ENCODE measurements at regions not wholly inside any gene's neighbourhood (a gene's known extent, or its start where the extent isn't known, plus 50 kb on each side); places are given as distances from the start of the nearest gene placed in this dataset.

DNA sequence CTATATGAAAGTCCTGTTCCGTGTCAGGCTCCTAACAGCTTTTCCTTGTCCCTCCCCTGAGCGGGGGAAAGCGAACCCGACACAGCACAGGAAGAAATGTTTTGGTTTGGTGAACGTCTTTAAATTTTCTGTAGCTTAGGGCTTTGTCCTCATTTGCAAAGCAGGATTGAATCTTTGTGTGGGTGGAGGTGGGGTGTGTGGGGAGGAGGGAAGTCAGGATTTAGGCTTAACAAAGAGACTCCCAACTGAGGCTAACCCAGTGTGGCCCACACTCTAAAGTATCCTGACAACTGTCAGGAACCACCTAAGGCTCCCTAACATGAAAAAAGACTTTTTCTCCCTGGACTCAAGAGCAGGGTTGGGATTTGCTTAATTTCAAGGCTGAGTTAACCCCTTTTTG, 376.2 kb upstream of the C1orf174 start:
- peaks cover 20% of the 10 kb centered on the region for H3K9me3 Mint-ChIP-seq (ENCODE audit: unreplicated experiment)
- ChIA-PET CTCF (no interaction called here), POLR2A (interaction anchor here (0.6 kb wide), 1 partner anchor 355 kb away, joined by 3 read pairs; no protein-coding TSS in a partner anchor)
- no peaks in the 10 kb centered on the region for H3K4me1 Mint-ChIP-seq (ENCODE audit: insufficient read depth, unreplicated experiment)
- DNase-seq (ENCODE audit: unreplicated experiment): no peak
- TF ChIP-seq, protein P1, sequence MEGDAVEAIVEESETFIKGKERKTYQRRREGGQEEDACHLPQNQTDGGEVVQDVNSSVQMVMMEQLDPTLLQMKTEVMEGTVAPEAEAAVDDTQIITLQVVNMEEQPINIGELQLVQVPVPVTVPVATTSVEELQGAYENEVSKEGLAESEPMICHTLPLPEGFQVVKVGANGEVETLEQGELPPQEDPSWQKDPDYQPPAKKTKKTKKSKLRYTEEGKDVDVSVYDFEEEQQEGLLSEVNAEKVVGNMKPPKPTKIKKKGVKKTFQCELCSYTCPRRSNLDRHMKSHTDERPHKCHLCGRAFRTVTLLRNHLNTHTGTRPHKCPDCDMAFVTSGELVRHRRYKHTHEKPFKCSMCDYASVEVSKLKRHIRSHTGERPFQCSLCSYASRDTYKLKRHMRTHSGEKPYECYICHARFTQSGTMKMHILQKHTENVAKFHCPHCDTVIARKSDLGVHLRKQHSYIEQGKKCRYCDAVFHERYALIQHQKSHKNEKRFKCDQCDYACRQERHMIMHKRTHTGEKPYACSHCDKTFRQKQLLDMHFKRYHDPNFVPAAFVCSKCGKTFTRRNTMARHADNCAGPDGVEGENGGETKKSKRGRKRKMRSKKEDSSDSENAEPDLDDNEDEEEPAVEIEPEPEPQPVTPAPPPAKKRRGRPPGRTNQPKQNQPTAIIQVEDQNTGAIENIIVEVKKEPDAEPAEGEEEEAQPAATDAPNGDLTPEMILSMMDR (IDR thresholded peaks at IDR 0.05; ENCODE audit: unreplicated experiment): no peak
- H3K27me3 Mint-ChIP-seq (ENCODE audit: insufficient read depth, unreplicated experiment): no peaks in the 10 kb centered on the region
- H3K27ac Mint-ChIP-seq (ENCODE audit: low read depth, unreplicated experiment): no peak overlapping the region
- no TSS peak for BruUV-seq (replicated peaks)
- intact Hi-C loops (cut with micrococcal nuclease): no loop called here
- no peaks in the 10 kb centered on the region for H3K36me3 Mint-ChIP-seq (ENCODE audit: insufficient read depth, unreplicated experiment)
- no peak overlapping the region for H3K4me3 Mint-ChIP-seq (ENCODE audit: unreplicated experiment)

- no peak overlapping the region for H3K4me3 Mint-ChIP-seq (ENCODE audit: unreplicated experiment)
- intact Hi-C loops (cut with micrococcal nuclease): no loop called here
- no peaks in the 10 kb centered on the region for H3K36me3 Mint-ChIP-seq (ENCODE audit: insufficient read depth, unreplicated experiment)
- no peak overlapping the region for H3K27ac Mint-ChIP-seq (ENCODE audit: low read depth, unreplicated experiment)
- ChIA-PET POLR2A (no interaction called here), CTCF (no interaction called here)
- DNase-seq (ENCODE audit: unreplicated experiment): no peak
- H3K27me3 Mint-ChIP-seq (ENCODE audit: insufficient read depth, unreplicated experiment): no peaks in the 10 kb centered on the region
- no TSS peak for BruUV-seq (replicated peaks)
- H3K9me3 Mint-ChIP-seq (ENCODE audit: unreplicated experiment): peaks cover 10% of the 10 kb centered on the region
- no peaks in the 10 kb centered on the region for H3K4me1 Mint-ChIP-seq (ENCODE audit: insufficient read depth, unreplicated experiment)
- TF ChIP-seq, protein P1 (IDR thresholded peaks at IDR 0.05; ENCODE audit: unreplicated experiment): no peak
Observed at GRCh38 chr1:4277598-4277997, 376.8 kb upstream of the AJAP1 start.

DNA sequence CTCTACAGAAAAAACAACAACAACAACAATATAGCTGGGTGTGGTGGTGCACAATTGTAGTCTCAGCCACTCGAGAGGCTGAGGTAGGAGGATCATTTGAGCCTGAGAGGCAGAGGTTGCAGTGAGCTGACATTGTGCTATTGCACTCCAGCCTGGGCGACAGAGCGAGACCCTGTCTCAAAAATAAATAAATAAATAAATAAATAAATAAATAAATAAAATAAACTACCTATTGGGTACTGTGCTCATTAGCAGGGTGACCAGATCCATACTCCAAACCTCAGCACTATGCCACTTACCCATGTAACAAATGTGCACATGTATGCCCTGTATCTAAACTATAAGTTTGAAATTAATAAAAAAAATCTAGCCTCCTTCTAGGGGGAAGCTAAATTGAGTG, 369.4 kb upstream of the AJAP1 start:
- H3K27me3 Mint-ChIP-seq (ENCODE audit: insufficient read depth, unreplicated experiment): no peaks in the 10 kb centered on the region

GRCh38 chr1:4292861-4293260, 361.5 kb upstream of the AJAP1 start:
- peaks cover 41% of the 10 kb centered on the region for H3K9me3 Mint-ChIP-seq (ENCODE audit: unreplicated experiment)
- H3K4me1 Mint-ChIP-seq (ENCODE audit: insufficient read depth, unreplicated experiment): no peaks in the 10 kb centered on the region
- peaks cover 5% of the 10 kb centered on the region for H3K36me3 Mint-ChIP-seq (ENCODE audit: insufficient read depth, unreplicated experiment)
- ChIA-PET CTCF (interaction anchor here (0.6 kb wide), 1 partner anchor 78 kb away, joined by 3 read pairs; no protein-coding TSS in a partner anchor), POLR2A (no interaction called here)
- no TSS peak for BruUV-seq (replicated peaks)
- intact Hi-C loops (cut with micrococcal nuclease): no loop called here
- TF ChIP-seq, protein P1 (IDR thresholded peaks at IDR 0.05; ENCODE audit: unreplicated experiment): no peak
- no peak overlapping the region for H3K27ac Mint-ChIP-seq (ENCODE audit: low read depth, unreplicated experiment)
- no peak overlapping the region for H3K4me3 Mint-ChIP-seq (ENCODE audit: unreplicated experiment)
- DNase-seq (ENCODE audit: unreplicated experiment): no peak
- H3K27me3 Mint-ChIP-seq (ENCODE audit: insufficient read depth, unreplicated experiment): no peaks in the 10 kb centered on the region

More for the DNA sequence above, 369.4 kb upstream of the AJAP1 start:
- H3K9me3 Mint-ChIP-seq (ENCODE audit: unreplicated experiment): peaks cover 8% of the 10 kb centered on the region
- POLR2A ChIA-PET: no interaction called here
- no peak overlapping the region for H3K4me3 Mint-ChIP-seq (ENCODE audit: unreplicated experiment)
- intact Hi-C loops (cut with micrococcal nuclease): no loop called here
- TF ChIP-seq, protein P1 (IDR thresholded peaks at IDR 0.05; ENCODE audit: unreplicated experiment): no peak
- peaks cover 5% of the 10 kb centered on the region for H3K36me3 Mint-ChIP-seq (ENCODE audit: insufficient read depth, unreplicated experiment)
- no peak for DNase-seq (ENCODE audit: unreplicated experiment)
- H3K27ac Mint-ChIP-seq (ENCODE audit: low read depth, unreplicated experiment): no peak overlapping the region
- H3K4me1 Mint-ChIP-seq (ENCODE audit: insufficient read depth, unreplicated experiment): no peaks in the 10 kb centered on the region
- no TSS peak for BruUV-seq (replicated peaks)
- CTCF ChIA-PET: no interaction called here

Measured in MCF 10A (cell line).